GM21825 (cell line): ENCODE measurements at regions not wholly inside any gene's neighbourhood (a gene's known extent, or its start where the extent isn't known, plus 50 kb on each side); places are given as distances from the start of the nearest gene placed in this dataset.

Experiments
- ATAC-seq: cut with Tn5 transposase; IDR thresholded peaks from one replicate; pipeline ENCODE4 v1.9.1; 2021; ENCODE audit warnings: mild to moderate bottlenecking, moderate library complexity; ENCODE audit not compliant: unreplicated experiment

DNA sequence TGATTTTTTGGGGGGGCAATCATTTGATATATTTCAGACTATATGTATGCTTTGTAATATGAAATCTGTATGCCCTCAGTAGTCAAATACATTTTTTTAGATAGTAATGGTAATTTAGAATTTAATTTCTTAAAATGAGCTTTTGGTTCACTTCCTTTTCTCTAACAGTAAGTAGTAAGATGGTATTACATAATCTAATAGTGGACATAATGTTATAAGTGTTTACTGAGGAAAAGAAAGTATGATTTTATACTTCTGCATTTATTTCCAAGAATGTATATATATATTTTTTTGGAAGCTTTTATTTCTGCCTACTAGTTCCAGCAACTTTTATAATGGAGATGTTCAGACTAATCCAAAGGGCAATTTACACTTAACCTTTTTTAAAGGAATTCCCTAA lies 1450.7 kb upstream of the TENM3 start:
- ATAC-seq = no peak

DNA sequence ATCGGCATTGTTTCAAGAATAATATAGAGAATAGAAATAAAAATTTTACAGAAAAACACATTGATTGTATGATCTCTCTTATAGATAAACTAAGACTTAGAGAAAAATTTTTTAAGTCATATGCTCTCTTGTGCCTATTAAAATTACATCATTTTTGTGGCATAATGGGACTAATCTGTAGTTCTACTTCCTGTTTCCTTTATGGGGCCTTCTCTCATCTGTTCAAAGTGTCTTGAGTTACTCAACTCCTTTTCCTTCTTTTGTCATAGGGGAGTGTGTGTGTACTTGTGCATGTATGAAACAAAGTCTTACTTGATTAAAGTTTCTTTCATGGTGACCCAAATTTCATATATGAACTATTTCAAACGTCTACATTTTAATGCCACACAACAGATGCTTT lies 1448.9 kb upstream of the TENM3 start:
- no peak for ATAC-seq

DNA sequence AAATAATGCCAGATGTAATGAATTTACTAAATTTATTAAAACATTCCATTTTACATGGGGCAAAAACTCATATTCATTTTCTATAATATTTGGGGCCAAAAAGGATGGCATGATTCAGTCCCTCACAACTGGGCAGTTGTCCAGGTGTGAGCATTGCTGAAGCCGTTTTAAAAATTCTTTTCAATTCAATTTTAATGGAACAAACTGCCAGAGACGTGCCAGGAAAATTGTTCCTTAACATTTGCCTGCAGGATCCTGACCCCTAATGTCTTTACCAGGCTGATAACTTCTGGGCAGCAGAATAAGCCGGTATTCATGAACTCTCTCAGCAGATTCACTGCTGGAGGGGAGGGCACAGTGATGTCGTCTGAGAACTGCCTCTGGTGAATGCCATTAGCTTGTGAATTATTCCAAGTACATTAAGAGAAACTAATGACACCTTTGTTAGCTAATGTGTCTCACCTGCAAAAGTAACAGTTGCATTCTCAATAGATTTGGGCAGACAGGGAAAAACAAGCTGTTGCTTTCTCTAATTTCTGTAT lies 1445.1 kb upstream of the TENM3 start:
- ATAC-seq = no peak

DNA sequence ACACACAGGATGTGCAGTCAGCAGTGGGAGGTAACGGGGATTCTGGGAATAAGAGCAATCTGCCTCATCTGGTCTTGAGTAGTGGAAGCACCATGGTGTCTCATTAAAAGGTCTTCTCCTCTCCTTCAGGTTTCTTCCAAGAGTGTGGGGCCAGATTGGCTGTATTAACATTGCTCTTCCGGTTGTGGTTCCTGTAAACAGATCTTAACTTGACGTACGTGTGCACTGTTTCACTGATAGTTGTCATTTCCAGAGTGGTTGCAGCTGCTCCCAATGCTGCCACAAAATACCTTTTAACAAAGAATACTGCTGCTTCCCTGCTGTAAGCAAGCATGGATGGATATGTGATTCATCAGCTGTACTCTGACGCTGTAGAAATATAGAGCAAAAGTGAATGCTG lies 1443.4 kb upstream of the TENM3 start:
- ATAC-seq = no peak

DNA sequence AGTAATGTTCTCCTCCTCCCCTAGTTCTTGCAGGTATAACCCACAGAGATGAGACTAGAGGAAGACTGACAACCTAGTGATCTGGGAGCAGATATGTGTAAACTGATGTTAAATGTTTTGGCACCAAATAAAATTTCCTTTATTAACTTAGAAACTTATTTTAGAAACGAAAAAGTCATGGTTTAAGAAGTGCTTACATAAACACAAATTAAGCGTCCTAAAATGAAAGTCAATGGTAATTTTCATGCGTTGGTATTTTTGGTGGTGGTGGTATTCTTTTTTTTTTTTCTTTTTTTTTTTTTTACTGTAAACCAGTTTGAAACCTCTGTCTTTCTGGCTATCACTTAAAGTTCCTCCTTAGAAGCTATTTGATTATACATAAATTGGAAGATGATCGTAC lies 1438.1 kb upstream of the TENM3 start:
- no peak for ATAC-seq

DNA sequence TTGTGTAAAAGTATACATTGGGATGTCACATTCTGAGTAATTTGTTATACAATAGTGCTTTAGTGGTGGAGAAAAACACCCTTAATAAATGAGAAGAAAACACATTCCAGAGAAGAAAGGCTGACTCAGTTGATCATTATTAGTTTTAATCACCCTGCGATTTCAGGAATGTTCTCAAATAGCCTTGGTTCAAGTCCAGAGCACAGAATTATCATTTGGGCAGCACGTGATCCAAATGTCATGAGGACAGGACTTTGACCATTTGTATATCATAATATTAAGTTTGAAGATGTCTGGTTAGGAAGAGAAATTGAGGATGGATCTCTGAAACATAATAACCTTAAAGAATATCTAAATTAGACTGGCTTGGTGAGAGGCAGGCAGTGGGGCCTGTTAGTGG lies 1434.3 kb upstream of the TENM3 start:
- no peak for ATAC-seq

DNA sequence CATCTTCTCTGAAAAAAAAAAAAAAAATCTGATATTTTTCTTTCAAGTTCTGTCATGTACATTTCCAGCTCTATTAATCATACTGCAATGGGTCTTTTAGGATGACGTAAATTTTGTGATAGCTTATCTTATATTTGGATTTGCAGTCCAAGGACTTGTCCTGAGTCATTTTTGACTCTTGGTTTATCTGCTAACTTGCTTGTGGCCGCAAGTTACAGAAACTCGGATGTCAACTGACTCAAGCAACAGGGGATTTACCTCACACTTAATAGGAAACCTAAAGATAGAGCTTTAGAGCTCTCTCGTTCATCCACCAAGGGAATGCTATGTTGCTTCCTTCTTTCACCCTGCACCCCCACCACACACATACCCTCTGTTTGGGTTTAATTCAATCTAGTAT lies 1433.8 kb upstream of the TENM3 start:
- ATAC-seq = no peak

DNA sequence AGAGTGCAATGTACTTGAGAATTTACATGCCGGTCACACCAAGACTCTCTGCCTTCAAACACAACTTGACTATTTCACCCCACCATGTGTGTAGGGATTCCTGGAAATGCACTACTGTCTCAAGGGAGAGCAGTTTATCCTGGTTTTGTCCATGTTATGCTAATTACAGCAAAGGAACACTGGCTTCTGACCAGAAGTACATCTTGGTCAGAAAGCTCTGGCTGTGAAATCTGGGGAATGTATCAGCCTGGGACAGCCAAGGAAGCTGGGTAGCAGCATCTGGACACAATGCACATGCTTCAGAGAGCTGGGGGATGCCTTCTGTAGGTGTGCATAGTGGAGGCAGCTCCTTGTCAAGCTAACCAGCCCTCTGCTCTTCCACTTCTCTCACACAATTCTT lies 1432.6 kb upstream of the TENM3 start:
- ATAC-seq = no peak

DNA sequence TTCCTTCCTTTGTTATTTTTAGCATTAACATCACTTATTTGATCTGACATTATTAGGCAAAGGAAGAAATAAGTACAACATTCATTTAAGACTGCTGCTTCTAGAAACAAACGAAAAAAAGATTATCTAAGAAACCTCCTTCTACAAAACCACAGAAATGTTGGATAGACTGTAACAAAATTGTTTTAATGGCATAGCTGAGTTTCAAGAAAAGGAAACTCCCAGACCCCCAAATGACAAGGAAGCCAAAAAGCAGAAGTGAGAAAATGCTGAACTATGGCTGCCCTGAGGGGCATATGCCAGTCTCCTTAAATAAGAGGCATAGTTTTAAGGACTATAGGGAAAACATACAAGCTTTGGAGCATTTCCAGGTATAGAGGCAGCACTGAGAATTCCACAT lies 1431.6 kb upstream of the TENM3 start:
- no peak for ATAC-seq

DNA sequence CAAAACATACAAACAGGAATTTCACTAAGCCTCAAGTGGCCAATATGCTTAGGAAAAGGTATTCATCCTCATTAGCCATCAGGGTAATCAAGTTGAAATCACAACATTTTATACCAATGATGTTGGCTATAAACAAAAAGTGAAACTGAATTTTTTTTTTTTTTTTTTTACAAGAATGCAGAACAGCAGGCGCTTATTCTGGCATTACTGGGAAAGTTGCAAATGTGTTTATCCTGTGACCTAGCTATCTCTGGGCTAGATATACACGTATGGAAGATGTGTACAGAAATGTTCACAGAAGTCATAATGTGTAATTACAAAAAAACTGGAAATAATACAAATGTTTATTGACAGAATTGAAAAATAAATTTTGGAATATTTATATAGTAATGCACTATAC lies 1430.4 kb upstream of the TENM3 start:
- no peak for ATAC-seq

DNA sequence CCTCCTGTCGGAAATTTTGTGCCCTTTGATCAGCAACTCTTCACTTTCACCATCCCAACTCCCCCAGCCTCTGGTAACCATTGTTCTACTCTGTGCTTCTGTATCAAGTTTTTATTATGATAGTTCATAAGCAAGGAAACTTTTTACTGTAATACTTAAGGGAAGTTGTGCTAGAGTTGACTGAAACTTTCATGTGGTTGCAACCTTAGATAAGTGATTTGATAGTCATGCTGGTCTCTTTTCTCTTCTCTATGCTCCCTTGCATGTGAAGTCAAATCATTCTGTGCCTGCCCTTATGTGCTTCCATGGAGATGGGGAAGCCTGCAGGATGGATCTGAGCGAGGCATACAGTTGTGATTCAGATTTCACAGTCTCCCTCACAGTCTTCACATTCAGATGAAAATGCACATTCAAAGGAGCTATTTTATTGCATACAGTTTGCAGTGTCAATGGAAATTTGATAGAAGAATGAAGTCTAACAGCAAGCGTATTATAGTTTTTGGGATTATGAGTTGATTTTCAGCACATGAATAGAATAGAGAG lies 1428.3 kb upstream of the TENM3 start:
- no peak for ATAC-seq

DNA sequence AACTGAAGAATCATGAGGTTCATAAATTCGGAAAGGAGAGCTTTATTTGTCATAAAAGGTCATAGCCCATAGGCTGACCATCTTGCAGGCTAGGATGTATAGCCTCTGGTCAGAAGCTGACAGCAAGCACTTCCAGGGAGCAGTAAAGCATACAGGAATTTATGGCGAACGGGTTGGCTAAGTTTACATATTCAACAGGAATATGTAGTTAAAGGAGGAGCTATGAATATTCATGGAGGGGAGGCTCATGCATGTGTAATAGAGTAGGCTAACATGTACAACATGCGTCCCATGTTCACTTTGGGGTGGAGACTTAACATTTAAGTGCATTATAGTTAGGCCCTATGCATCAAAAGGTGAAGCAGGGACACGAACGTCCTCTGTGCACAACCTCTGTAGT lies 1425.7 kb upstream of the TENM3 start:
- ATAC-seq = no peak

DNA sequence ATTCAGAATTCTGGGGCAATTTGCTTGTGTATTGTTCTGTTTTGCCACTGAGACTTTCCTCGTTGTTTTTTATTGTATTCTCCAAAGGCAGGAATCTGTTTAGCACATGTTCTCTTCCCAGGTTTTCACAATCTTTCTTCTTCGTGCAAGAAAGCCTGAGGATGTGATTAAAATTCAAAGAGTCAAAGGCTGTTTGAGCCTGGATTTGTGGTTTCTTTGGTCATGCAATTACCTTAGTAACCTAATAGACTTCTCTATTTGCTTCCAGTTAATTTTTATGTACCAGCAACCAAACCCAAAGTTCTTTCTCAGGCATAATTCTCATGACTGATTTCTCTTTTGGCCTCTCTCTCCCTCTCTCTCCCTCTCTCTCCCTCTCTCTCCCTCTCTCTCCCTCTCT lies 1420.1 kb upstream of the TENM3 start:
- no peak for ATAC-seq

DNA sequence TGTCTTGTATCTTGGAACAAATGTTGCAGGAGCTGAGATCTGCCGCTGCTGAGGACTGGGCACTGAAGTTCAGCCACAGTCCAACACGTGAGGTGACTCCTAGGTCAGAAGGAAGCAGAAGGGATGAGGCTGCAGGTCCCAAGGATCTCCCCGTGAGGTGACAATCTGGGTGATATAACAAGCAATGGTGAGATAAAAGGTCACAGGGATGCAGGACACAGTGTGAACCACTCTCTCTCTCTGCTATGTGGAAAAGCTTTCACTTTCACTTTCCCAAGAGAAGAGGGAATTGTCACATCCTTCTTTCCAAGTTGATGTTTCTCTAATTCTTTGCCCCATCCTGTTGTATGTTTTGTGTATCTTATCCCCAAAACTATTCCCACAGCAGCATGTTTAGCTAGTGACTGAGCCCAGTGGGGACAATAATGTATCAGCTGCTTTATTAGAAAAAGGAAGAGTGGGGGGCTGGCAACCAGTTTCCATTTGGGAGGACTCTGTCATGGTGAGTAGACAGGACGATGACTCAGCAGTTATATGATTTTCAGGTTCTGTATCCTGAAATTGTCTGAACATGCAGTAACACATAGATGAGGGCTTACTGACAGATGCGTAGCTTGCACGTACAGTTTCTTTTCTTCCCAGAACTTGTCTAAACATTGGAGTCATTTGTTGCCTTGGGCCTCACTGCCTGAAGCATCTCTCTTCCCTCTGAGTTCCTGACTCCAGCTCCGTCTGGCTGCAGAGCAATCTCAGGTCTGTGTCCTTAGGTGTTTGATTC lies 1415.8 kb upstream of the TENM3 start:
- no peak for ATAC-seq

DNA sequence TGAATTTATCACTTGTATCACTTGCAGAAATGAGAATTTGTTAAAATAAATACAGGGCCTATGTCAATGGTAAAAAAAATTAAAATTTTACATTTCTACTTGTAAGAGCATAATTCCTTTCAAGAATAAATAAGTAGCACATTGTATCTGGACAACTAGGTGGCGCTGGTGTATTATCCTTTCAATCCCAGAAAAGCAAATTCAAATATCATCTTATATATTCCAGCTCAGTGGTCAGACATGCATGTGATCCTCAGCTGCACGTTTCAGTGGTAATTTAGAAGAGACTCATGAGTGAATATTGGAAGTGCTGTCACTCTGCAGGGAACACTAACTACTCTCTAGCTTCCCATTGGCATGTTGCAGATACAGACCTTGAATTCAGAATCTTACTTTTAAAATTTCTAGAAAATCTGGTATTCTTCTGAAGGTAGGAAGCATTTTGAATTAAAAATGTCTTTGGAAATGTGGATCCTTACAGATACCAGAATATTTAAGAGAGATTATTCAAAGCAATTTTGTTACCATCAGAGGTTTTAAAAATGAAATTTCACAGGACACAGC lies 1414.7 kb upstream of the TENM3 start:
- ATAC-seq = no peak

DNA sequence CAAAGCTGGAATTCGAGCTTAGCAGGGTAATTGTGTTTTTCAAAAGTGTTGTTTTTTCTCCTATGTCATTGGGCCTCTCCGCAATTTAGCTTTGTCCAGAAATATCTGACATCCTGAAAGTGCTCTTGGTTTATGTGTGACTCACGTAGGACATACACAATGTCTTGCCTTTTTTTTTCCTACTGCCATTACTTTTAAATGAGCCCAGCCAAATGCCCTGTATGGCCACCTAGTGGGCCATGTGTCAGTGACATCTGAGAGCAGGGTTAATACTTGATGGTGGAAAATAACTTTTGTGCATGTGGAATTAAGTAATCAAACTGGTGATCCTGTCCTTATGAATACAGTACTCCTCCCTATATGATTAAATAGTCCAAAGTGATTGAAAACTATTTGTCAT lies 1411.1 kb upstream of the TENM3 start:
- ATAC-seq = no peak

DNA sequence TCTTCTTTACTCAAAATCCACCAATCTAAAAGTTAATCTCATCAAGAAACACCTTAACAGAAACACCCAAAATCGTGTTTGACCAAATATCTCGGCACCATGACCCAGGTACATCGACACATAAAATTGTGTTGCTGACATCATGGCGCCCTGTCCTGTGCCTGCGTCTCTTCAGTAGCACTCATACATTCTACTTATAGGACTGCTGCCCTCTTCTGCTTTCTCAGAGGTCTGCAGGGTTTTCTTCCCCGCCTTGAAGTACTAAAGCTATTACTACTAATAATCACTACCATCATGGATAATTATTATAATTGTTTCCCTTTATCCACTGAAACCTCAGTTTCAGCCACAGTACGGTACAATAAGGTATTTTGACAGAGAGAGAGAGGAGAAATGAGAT lies 1403.1 kb upstream of the TENM3 start:
- ATAC-seq = no peak

DNA sequence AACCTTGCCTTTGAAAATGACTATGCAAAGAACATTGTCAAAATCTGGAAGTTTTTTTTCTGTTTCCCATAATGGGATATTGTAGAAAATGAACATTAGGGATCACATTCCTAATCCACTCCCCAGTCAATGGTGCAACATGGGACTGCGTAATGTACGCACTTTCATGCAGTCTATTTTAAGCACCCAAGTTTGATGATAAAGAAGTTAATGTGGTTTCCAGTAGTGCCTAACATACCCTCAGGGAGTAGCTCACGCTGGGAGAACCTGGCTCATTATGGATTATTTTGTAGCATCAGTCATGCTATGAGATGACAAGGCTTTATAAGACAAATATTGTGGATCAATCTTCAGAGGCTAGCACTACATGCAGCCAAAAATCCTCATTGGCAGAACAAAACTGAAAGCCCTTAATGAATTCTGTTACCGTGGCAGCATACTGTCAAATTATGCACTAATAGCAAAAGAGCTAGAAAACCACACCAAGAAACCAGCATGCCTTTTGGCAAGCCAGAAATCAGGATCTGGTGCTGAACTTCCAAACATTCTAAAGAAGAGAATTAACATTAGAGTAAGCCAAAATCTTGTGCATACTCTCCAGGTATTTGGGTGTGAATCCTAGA lies 1392.8 kb upstream of the TENM3 start:
- ATAC-seq = no peak

DNA sequence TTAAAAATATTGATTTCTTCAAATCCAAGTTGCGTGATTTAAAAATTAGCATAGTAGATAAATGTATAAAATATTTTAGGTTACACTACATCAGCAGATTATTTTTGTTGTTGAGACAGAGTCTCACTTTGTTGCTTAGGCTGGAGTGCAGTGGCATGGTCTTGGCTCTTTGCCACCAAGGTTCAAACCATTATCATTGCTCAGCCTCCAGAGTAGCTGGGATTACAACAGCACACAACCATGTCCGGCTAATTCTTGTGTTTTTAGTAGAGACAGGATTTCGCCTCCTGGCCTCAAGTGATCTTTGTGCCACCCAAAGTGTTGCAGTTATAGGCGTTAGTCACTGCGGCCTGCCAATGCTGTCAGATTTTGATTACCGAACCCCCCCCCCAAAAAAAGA lies 1390.5 kb upstream of the TENM3 start:
- no peak for ATAC-seq

DNA sequence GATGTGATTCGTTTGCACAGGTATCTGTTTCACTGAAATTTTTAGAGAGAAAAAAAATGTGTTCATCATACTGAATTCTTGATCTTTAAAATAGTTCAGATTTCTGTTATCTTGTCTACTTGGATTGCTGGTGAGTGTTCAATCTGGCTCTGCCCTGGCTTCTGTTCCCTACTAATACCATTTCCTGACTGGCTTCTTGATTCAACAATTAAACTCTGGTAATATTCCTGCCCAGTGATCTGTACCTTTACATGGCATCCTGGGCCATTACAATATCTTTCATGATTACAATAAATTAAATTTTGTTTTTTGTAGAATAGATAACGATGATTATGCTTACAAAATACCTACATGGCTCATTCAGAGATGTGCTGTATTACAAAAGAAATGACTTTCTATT lies 1388.0 kb upstream of the TENM3 start:
- no peak for ATAC-seq

DNA sequence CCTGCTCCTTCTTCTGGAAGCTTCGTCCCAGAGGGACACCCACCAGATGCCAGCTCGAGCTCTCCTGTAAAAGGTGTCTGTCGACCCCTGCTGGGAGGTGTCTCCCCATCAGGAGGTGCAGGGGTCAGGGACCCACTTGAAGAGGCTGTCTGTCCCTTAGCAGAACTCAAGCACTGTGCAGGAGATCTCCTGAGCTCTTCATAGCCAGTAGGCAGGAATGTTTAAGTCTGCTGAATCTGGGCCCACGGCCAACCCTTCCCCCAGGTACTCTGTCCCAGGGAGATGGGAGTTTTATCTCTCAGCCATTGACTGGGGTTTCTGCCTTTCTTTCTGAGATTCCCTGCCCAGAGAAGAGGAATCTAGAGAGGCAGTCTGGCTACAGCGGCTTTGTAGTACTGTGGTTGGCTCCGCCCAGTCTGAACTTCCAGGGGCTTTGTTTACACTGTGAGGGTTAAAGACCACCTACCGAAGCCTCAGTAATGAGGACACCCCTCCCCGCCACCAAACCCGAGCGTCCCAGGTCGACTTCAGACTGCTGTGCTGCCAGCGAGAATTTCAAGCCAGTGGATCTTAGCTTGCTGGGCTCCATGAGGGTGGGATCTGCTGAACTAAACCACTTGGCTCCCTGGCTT lies 1383.0 kb upstream of the TENM3 start:
- no peak for ATAC-seq

DNA sequence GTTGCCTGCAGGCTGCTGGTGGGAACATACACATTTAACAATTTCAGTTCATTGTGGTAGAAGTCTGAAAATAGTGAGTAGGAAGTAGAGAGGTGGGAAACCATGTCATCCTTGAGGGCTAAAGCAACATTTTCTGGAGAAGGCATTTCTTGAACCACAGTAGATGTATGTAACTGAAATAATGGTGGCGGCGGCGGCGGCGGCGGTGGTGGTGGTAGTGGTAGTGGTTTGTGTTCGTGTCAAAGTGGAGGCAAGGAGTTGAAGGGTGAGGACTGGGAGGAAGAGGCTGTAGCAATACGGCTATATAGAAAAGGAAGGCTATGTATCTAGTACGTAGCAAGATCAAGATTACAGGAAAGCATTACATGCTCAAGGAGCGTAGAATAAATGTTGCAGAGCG lies 1381.6 kb upstream of the TENM3 start:
- ATAC-seq = no peak
